ENCODE measurements at regions not wholly inside any gene's neighbourhood (a gene's known extent, or its start where the extent isn't known, plus 50 kb on each side); places are given as distances from the start of the nearest gene placed in this dataset.

DNA sequence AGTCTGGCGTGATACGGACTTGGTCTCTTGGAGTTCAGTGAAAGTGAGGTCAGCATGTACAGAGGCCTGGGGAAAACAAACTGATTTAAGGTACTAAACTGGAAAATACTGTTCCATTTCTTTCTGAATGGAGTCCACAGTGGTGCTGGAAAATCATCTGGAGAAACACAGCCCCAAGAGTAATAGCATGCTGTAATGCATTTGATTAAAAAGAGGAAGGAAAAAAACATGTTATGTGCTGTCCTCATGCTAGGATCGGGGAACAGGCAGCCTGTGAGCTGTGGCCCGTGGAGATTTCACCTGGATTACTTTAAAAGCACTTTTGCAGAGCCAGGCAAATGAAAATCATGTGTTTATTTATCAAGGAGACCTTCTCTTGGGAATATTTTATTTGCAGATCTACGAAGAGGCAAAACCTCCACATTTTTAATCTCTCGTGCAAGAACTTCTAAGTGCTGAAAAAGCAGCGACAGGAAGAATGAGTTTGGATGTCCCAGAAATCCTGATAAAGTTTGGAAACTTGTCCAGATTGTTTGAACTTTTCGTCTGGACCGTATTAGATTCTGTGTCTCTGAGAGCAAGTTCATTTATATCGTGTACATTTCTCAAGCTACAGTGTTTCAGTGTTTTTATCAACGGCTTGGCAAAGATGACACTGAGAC is 228.8 kb downstream of the GAS1 start:
- TF ChIP-seq, protein P1, sequence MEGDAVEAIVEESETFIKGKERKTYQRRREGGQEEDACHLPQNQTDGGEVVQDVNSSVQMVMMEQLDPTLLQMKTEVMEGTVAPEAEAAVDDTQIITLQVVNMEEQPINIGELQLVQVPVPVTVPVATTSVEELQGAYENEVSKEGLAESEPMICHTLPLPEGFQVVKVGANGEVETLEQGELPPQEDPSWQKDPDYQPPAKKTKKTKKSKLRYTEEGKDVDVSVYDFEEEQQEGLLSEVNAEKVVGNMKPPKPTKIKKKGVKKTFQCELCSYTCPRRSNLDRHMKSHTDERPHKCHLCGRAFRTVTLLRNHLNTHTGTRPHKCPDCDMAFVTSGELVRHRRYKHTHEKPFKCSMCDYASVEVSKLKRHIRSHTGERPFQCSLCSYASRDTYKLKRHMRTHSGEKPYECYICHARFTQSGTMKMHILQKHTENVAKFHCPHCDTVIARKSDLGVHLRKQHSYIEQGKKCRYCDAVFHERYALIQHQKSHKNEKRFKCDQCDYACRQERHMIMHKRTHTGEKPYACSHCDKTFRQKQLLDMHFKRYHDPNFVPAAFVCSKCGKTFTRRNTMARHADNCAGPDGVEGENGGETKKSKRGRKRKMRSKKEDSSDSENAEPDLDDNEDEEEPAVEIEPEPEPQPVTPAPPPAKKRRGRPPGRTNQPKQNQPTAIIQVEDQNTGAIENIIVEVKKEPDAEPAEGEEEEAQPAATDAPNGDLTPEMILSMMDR (IDR thresholded peaks at IDR 0.05; ENCODE audit: insufficient read depth, low read length, poor library complexity, severe bottlenecking): no peak
- TF ChIP-seq EZH2phosphoT487 (conservative IDR thresholded peaks at IDR 0.05; ENCODE audit: low read length): no peak
